Activated gamma-delta T cell treated with Interleukin-2 at 50 U/mL for 16 hours (primary cell): ENCODE measurements at regions not wholly inside any gene's neighbourhood (a gene's known extent, or its start where the extent isn't known, plus 50 kb on each side); places are given as distances from the start of the nearest gene placed in this dataset.
"Not testable (repeated sequence)": the region's sequence is repeated elsewhere in the genome, so short reads cannot be mapped to it uniquely, and the experiment has no call there.

Experiments
- DNase-seq: peaks from one replicate; pipeline ENCODE4 v3.0.0-alpha.2; 2020

GRCh38 chr2:217006217-217006616 lies 146.4 kb upstream of the TNP1 start:
- DNase-seq: no peak

- no peak for DNase-seq
Observed at GRCh38 chr2:217004656-217005055, 144.8 kb upstream of the TNP1 start.

- DNase-seq: no peak
Observed at GRCh38 chr2:217001740-217002139, 141.9 kb upstream of the TNP1 start.

GRCh38 chr2:217000406-217000805 lies 140.5 kb upstream of the TNP1 start:
- no peak for DNase-seq

- DNase-seq: no peak
Observed at GRCh38 chr2:216996279-216996845, 136.5 kb upstream of the TNP1 start.

- DNase-seq: no peak
Observed at GRCh38 chr2:216994353-216994854, 134.5 kb upstream of the TNP1 start.

GRCh38 chr2:216992056-216992675 lies 132.3 kb upstream of the TNP1 start:
- DNase-seq: no peak

GRCh38 chr2:216991563-216991962 lies 131.7 kb upstream of the TNP1 start:
- no peak for DNase-seq

- no peak for DNase-seq
Observed at GRCh38 chr2:216989340-216990129, 129.7 kb upstream of the TNP1 start.

- no peak for DNase-seq
Observed at GRCh38 chr2:216987252-216987821, 127.5 kb upstream of the TNP1 start.

- DNase-seq: no peak
Observed at GRCh38 chr2:216985658-216986141, 125.8 kb upstream of the TNP1 start.

GRCh38 chr2:216984937-216985336 lies 125.1 kb upstream of the TNP1 start:
- no peak for DNase-seq

- not testable (repeated sequence) for DNase-seq
Observed at GRCh38 chr2:216981951-216982350, 122.1 kb upstream of the TNP1 start.

GRCh38 chr2:216980510-216980909 lies 120.6 kb upstream of the TNP1 start:
- not testable (repeated sequence) for DNase-seq

GRCh38 chr2:216974321-216975302 lies 114.7 kb upstream of the TNP1 start:
- no peak for DNase-seq

GRCh38 chr2:216971593-216971992 lies 111.7 kb upstream of the TNP1 start:
- DNase-seq: no peak

GRCh38 chr2:216970359-216970915 lies 110.6 kb upstream of the TNP1 start:
- DNase-seq: no peak

GRCh38 chr2:216967889-216968288 lies 108.0 kb upstream of the TNP1 start:
- DNase-seq: no peak

GRCh38 chr2:216960671-216961268 lies 100.9 kb upstream of the TNP1 start:
- no peak for DNase-seq

- no peak for DNase-seq
Observed at GRCh38 chr2:216959433-216959832, 99.6 kb upstream of the TNP1 start.

- no peak for DNase-seq
Observed at GRCh38 chr2:216956820-216957493, 97.1 kb upstream of the TNP1 start.
